ENCODE measurements at regions not wholly inside any gene's neighbourhood (a gene's known extent, or its start where the extent isn't known, plus 50 kb on each side); places are given as distances from the start of the nearest gene placed in this dataset.

DNA sequence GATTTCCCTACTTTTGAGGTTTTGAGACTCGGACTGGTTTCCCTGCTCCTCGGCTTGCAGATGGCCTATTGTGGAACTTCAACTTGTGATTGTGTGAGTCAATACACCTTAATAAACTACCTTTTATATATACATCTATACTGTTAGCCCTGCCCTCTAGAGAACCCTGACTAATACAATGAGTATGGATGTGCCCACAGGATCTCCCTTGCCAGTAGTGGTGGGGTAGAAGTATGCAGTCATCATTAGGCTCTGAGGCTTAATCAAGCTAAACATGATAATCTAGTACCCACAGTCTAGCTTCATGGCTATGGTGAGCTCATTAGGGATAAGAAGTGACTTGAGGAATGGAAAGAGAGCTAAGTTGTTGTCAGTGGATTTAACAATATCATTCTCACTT lies 412.8 kb upstream of the PTGER4 start:
- intact Hi-C loops (cut with DNase I; ENCODE audit: low total_unique reads), result no loop called here
- H3K36me3 ChIP-seq, result no peaks in the 10 kb centered on the region
- no peaks in the 10 kb centered on the region for H3K4me1 ChIP-seq
- TF ChIP-seq, protein P1, sequence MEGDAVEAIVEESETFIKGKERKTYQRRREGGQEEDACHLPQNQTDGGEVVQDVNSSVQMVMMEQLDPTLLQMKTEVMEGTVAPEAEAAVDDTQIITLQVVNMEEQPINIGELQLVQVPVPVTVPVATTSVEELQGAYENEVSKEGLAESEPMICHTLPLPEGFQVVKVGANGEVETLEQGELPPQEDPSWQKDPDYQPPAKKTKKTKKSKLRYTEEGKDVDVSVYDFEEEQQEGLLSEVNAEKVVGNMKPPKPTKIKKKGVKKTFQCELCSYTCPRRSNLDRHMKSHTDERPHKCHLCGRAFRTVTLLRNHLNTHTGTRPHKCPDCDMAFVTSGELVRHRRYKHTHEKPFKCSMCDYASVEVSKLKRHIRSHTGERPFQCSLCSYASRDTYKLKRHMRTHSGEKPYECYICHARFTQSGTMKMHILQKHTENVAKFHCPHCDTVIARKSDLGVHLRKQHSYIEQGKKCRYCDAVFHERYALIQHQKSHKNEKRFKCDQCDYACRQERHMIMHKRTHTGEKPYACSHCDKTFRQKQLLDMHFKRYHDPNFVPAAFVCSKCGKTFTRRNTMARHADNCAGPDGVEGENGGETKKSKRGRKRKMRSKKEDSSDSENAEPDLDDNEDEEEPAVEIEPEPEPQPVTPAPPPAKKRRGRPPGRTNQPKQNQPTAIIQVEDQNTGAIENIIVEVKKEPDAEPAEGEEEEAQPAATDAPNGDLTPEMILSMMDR (IDR thresholded peaks at IDR 0.05), result no peak
- no peak for TF ChIP-seq POLR2A (IDR thresholded peaks at IDR 0.05)
- no peaks in the 10 kb centered on the region for H3K9me3 ChIP-seq
- H3K27me3 ChIP-seq, result no peaks in the 10 kb centered on the region
- no peak overlapping the region for H3K27ac ChIP-seq
- no peak for DNase-seq
- no peak overlapping the region for H3K4me3 ChIP-seq

DNA sequence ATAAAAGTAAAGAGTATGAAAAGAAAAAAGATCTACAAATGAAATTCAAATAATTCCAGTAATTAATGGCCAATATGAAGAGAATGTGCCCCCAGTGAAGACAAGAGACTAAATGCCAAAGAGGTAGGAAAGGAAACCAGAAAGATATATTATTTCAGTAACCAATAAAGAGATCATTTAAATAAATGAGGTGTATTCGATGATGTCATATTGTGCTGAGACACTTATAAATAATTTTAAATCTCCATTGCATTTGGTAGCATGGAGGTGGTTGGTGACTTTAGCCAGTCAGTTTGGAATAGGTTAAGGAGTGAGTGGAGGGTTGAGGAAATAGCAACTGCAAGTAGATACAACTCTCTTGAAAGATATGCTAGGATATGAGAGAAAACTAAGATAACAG lies 417.7 kb upstream of the PTGER4 start:
- Histone ChIP-seq H3K4me3 (no peak overlapping the region), H3K4me1 (no peaks in the 10 kb centered on the region), H3K9me3 (no peaks in the 10 kb centered on the region), H3K36me3 (no peaks in the 10 kb centered on the region), H3K27me3 (no peaks in the 10 kb centered on the region), H3K27ac (no peak overlapping the region)
- no peak for DNase-seq
- intact Hi-C loops (cut with DNase I; ENCODE audit: low total_unique reads), result no loop called here
- TF ChIP-seq, protein P1 (IDR thresholded peaks at IDR 0.05), result no peak
- no peak for TF ChIP-seq POLR2A (IDR thresholded peaks at IDR 0.05)

DNA sequence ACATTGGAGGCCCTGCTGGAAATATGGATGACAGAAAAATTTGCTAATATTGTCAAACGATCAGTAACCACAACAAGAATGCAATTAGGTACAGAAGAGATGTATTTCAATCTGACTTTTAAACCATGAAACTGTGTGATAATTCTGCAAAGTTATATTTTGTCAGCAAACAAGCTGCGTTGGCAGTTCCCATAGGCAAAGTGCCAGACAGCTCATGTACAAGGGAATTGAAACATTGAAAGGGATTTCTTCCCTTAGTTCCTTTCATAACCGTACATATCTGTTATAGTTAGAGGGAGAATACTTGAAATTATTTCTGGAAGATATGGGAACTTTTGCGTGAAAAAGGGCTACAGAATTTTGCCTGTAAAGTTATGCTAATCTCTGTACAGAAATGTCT lies 419.4 kb upstream of the PTGER4 start:
- TF ChIP-seq, protein P1 (IDR thresholded peaks at IDR 0.05), result no peak
- TF ChIP-seq POLR2A (IDR thresholded peaks at IDR 0.05), result no peak
- Histone ChIP-seq H3K4me1 (no peaks in the 10 kb centered on the region), H3K36me3 (no peaks in the 10 kb centered on the region), H3K9me3 (no peaks in the 10 kb centered on the region), H3K27ac (no peak overlapping the region), H3K27me3 (no peaks in the 10 kb centered on the region), H3K4me3 (no peak overlapping the region)
- intact Hi-C loops (cut with DNase I; ENCODE audit: low total_unique reads), result no loop called here
- DNase-seq, result no peak

DNA sequence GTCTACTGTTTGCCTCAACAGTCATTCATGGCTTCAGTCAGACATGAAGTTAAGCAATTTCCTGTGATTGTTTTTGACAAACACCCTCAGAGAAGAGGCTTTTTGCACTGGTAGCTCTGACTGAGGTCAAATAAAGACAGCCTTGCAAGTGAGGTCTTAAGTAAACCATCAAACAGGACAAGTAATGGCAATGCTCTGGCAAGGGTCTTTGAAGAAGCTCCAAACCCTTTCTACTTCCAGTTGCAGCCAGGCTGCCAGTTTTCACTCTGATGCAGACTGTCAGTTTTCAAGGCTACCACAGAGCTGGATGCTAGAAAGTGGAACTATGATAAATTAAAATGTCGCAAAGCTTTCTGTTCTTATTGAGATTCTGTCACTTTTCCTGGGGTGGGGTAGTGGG lies 421.5 kb upstream of the PTGER4 start:
- intact Hi-C loops (cut with DNase I; ENCODE audit: low total_unique reads), result no loop called here
- DNase-seq, result no peak
- H3K27ac ChIP-seq, result no peak overlapping the region
- H3K27me3 ChIP-seq, result no peaks in the 10 kb centered on the region
- no peak for TF ChIP-seq POLR2A (IDR thresholded peaks at IDR 0.05)
- TF ChIP-seq, protein P1 (IDR thresholded peaks at IDR 0.05), result no peak
- H3K36me3 ChIP-seq, result no peaks in the 10 kb centered on the region
- H3K9me3 ChIP-seq, result no peaks in the 10 kb centered on the region
- no peak overlapping the region for H3K4me3 ChIP-seq
- no peaks in the 10 kb centered on the region for H3K4me1 ChIP-seq

DNA sequence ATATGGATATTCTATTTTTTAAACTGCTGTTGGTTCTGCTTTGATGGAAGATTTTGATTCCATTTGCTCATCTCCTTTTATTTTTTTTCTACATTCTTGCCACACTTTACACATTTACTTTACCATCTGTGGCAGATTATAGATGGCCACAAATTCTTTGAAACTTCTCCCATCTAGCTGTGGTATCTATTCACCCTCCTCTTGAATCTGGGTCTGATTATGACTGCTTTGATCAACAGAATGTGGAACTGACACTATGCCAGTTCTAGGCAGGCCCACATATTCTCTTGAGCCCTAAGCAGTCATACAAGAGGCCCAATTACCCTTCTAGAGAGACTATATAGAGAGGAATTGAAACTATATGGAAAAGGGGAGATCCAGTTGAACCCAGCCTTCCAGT lies 439.0 kb upstream of the PTGER4 start:
- DNase-seq, result no peak
- H3K4me1 ChIP-seq, result no peaks in the 10 kb centered on the region
- intact Hi-C loops (cut with DNase I; ENCODE audit: low total_unique reads), result no loop called here
- H3K36me3 ChIP-seq, result no peaks in the 10 kb centered on the region
- no peaks in the 10 kb centered on the region for H3K27me3 ChIP-seq
- no peak overlapping the region for H3K4me3 ChIP-seq
- no peak overlapping the region for H3K27ac ChIP-seq
- H3K9me3 ChIP-seq, result no peaks in the 10 kb centered on the region
- no peak for TF ChIP-seq POLR2A (IDR thresholded peaks at IDR 0.05)
- TF ChIP-seq, protein P1 (IDR thresholded peaks at IDR 0.05), result no peak

All from uterus (tissue), 3 donors.